GM18951 (cell line): ENCODE measurements at regions not wholly inside any gene's neighbourhood (a gene's known extent, or its start where the extent isn't known, plus 50 kb on each side); places are given as distances from the start of the nearest gene placed in this dataset.

Experiments
- POLR2A ChIP-seq: IDR thresholded peaks from 4 replicates; pipeline ENCODE4 v1.6.1; 2011; ENCODE audit warnings: mild to moderate bottlenecking; ENCODE audit not compliant: insufficient read length, insufficient read depth; ENCODE audit errors: extremely low read depth
- in situ Hi-C: fragments of 300-500 bp; cut with MboI; formaldehyde crosslinking; loops from one replicate; pipeline ENCODE4 v1.12.0; 2022; ENCODE audit warnings: low sequenced_read_pairs, mixed read lengths, inconsistent platforms; ENCODE audit not compliant: unreplicated experiment

- no peak for TF ChIP-seq POLR2A
- in situ Hi-C loops, result no loop called here
Measured at GRCh38 chr1:55833529-55834091, 618.4 kb upstream of the USP24 start.

- in situ Hi-C loops, result no loop called here
- TF ChIP-seq POLR2A, result no peak
Measured at GRCh38 chr1:55831759-55832158, 616.6 kb upstream of the USP24 start.

- in situ Hi-C loops, result no loop called here
- TF ChIP-seq POLR2A, result no peak
Measured at GRCh38 chr1:55828044-55828443, 612.9 kb upstream of the USP24 start.

- in situ Hi-C loops, result no loop called here
- TF ChIP-seq POLR2A, result no peak
Measured at GRCh38 chr1:55827350-55827749, 612.2 kb upstream of the USP24 start.

GRCh38 chr1:55826381-55827080 is 611.4 kb upstream of the USP24 start:
- in situ Hi-C loops, result no loop called here
- no peak for TF ChIP-seq POLR2A

- no peak for TF ChIP-seq POLR2A
- in situ Hi-C loops, result no loop called here
Measured at GRCh38 chr1:55825461-55825860, 610.3 kb upstream of the USP24 start.

GRCh38 chr1:55824251-55824640 is 609.1 kb upstream of the USP24 start:
- TF ChIP-seq POLR2A, result no peak
- in situ Hi-C loops, result no loop called here

GRCh38 chr1:55823541-55824250 is 608.5 kb upstream of the USP24 start:
- in situ Hi-C loops, result no loop called here
- no peak for TF ChIP-seq POLR2A

- TF ChIP-seq POLR2A, result no peak
- in situ Hi-C loops, result no loop called here
Measured at GRCh38 chr1:55822891-55823290, 607.7 kb upstream of the USP24 start.

GRCh38 chr1:55821234-55821633 is 606.1 kb upstream of the USP24 start:
- in situ Hi-C loops, result no loop called here
- no peak for TF ChIP-seq POLR2A

GRCh38 chr1:55820501-55820900 is 605.3 kb upstream of the USP24 start:
- in situ Hi-C loops, result no loop called here
- TF ChIP-seq POLR2A, result no peak

- TF ChIP-seq POLR2A, result no peak
- in situ Hi-C loops, result no loop called here
Measured at GRCh38 chr1:55819011-55819410, 603.8 kb upstream of the USP24 start.

GRCh38 chr1:55816456-55817426 is 601.6 kb upstream of the USP24 start:
- TF ChIP-seq POLR2A, result no peak
- in situ Hi-C loops, result no loop called here

- in situ Hi-C loops, result no loop called here
- TF ChIP-seq POLR2A, result no peak
Measured at GRCh38 chr1:55815745-55816455, 600.7 kb upstream of the USP24 start.
